ENCODE measurements at regions not wholly inside any gene's neighbourhood (a gene's known extent, or its start where the extent isn't known, plus 50 kb on each side); places are given as distances from the start of the nearest gene placed in this dataset.
"Not testable (repeated sequence)": the region's sequence is repeated elsewhere in the genome, so short reads cannot be mapped to it uniquely, and the experiment has no call there.

DNA sequence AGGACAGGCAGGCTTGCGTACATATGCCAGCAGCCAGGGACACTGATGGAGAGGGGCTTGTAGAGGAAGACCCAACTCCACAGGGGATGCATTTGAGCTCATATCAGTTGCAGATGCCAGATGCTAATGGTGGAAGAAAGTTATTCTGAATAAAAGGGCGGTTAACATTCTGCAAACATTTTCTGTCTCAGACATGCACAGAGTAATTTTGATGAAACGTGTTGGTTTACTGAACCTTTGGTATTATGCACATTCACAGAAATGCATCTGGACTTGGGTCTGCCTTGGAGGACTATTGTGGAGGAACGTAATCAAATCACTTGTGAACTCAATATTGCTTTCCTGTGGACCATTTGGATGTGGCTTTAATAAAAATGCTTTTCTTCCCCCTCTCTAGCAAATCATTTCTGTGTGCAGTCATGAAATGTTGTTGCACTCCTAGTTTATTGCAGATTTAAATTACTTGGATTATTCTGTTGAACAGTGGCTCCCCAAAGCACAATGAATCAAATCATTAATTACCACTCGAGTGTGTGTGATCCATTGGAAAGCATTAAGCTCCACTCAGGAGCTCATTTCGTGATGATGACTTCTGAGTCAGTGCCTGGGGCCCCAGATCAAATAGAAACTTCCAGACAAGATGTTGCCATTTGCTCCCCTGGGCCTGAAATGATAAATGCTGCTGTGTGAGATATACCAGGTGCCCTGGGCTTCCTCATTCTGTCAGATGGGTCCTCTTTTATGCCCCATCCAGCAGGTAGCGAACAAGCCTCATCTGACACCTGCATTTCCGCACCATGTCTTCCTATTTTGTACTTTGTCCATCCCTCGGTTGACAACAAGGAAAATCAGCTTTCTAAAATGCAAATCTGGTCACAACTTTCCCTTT is 697.0 kb upstream of the HS6ST1 start:
- no peaks in the 10 kb centered on the region for H3K27me3 Mint-ChIP-seq (ENCODE audit: low read depth)
- H3K9me3 Mint-ChIP-seq, result no peaks in the 10 kb centered on the region
- no peak for DNase-seq
- CTCF ChIA-PET, result no interaction called here
- H3K27ac Mint-ChIP-seq, result no peak overlapping the region
- H3K36me3 Mint-ChIP-seq (ENCODE audit: low read depth), result no peaks in the 10 kb centered on the region
- intact Hi-C loops (cut with micrococcal nuclease), result no loop called here
- H3K4me1 Mint-ChIP-seq (ENCODE audit: low read depth), result no peaks in the 10 kb centered on the region
- no peak overlapping the region for H3K4me3 Mint-ChIP-seq

DNA sequence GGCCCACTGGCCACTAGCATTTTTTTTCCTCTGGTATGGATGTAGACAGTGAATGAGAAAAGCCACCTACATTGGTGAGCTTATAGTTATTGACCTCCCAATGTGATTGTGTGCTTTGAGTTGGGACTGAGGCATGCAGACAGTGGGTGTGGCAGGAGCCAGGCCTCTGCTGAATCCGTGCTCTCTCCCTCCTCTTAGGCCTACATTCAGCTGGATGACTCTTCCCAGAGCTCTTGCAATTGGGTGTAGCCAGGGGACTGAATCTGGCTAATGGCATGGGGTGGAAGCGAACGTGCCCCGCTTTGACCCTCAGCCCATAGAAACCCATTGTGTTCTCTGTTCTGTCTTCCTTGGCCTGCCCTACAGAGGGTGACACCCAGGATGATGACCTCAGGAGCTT is 698.3 kb upstream of the HS6ST1 start:
- Mint-ChIP-seq H3K27ac (no peak overlapping the region), H3K4me3 (no peak overlapping the region), H3K4me1 (ENCODE audit: low read depth) (no peaks in the 10 kb centered on the region), H3K27me3 (ENCODE audit: low read depth) (no peaks in the 10 kb centered on the region), H3K36me3 (ENCODE audit: low read depth) (no peaks in the 10 kb centered on the region), H3K9me3 (no peaks in the 10 kb centered on the region)
- CTCF ChIA-PET, result no interaction called here
- intact Hi-C loops (cut with micrococcal nuclease), result no loop called here
- no peak for DNase-seq

DNA sequence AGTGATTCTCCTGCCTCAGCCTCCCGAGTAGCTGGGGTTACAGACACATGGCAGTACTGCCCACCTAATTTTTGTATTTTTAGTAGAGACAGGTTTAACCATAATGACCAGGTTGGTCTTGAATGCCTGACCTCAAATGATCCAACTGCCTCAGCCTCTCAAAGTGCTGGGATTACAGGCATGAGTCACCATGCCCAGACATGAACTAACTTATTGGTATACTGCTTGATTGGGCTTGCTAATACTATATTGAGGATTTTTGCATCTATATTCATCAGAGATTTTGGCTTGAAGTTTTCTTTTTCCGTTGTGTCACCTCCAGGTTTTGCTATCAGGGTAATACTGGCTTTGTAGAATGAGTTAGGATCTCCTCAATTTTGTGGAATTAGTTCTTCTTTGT is 706.1 kb upstream of the HS6ST1 start:
- Mint-ChIP-seq H3K4me3 (no peak overlapping the region), H3K36me3 (ENCODE audit: low read depth) (no peaks in the 10 kb centered on the region), H3K9me3 (no peaks in the 10 kb centered on the region), H3K4me1 (ENCODE audit: low read depth) (no peaks in the 10 kb centered on the region), H3K27me3 (ENCODE audit: low read depth) (peaks cover 3% of the 10 kb centered on the region), H3K27ac (no peak overlapping the region)
- intact Hi-C loops (cut with micrococcal nuclease), result no loop called here
- CTCF ChIA-PET, result no interaction called here
- DNase-seq, result no peak

GRCh38 chr2:129035992-129036391 is 717.3 kb upstream of the HS6ST1 start:
- DNase-seq, result no peak
- H3K4me3 Mint-ChIP-seq, result no peak overlapping the region
- H3K9me3 Mint-ChIP-seq, result peaks cover 13% of the 10 kb centered on the region
- intact Hi-C loops (cut with micrococcal nuclease), result no loop called here
- H3K27ac Mint-ChIP-seq, result no peak overlapping the region
- CTCF ChIA-PET, result interaction anchor here (0.6 kb wide), 1 partner anchor 786 kb away, joined by 4 read pairs; no protein-coding TSS in a partner anchor
- no peaks in the 10 kb centered on the region for H3K4me1 Mint-ChIP-seq (ENCODE audit: low read depth)
- no peaks in the 10 kb centered on the region for H3K36me3 Mint-ChIP-seq (ENCODE audit: low read depth)
- H3K27me3 Mint-ChIP-seq (ENCODE audit: low read depth), result no peaks in the 10 kb centered on the region

DNA sequence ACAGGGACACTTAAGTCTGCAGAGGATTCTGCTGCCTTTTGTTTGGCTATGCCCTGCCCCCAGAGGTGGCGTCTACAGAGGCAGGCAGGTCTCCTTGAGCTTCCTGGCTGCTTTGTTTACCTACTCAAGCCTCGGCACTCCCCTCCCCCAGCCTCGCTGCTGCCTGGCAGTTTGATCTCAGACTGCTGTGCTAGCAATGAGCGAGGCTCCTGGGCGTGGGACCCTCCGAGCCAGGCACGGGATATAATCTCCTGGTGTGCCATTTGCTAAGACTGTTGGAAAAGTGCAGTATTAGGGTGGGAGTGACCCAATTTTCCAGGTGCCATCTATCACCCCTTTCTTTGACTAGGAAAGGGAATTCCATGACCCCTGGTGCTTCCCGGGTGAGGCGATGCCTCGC is 725.0 kb upstream of the HS6ST1 start:
- intact Hi-C loops (cut with micrococcal nuclease); H3K9me3 Mint-ChIP-seq; H3K4me3 Mint-ChIP-seq: not testable (repeated sequence)

GRCh38 chr2:129046475-129046874 is 727.8 kb upstream of the HS6ST1 start:
- H3K27ac Mint-ChIP-seq; intact Hi-C loops (cut with micrococcal nuclease); H3K4me1 Mint-ChIP-seq (ENCODE audit: low read depth); H3K27me3 Mint-ChIP-seq (ENCODE audit: low read depth); H3K36me3 Mint-ChIP-seq (ENCODE audit: low read depth); DNase-seq; CTCF ChIA-PET; H3K4me3 Mint-ChIP-seq; H3K9me3 Mint-ChIP-seq: not testable (repeated sequence)

More for the DNA sequence above, 725.0 kb upstream of the HS6ST1 start:
- H3K4me1 Mint-ChIP-seq (ENCODE audit: low read depth); CTCF ChIA-PET; H3K27me3 Mint-ChIP-seq (ENCODE audit: low read depth); H3K27ac Mint-ChIP-seq; DNase-seq; H3K36me3 Mint-ChIP-seq (ENCODE audit: low read depth): not testable (repeated sequence)

GRCh38 chr2:129050101-129050500 is 731.4 kb upstream of the HS6ST1 start:
- Mint-ChIP-seq H3K36me3 (ENCODE audit: low read depth) (no peaks in the 10 kb centered on the region), H3K27ac (no peak overlapping the region), H3K27me3 (ENCODE audit: low read depth) (peaks cover 3% of the 10 kb centered on the region), H3K4me1 (ENCODE audit: low read depth) (no peaks in the 10 kb centered on the region), H3K4me3 (no peak overlapping the region), H3K9me3 (no peaks in the 10 kb centered on the region)
- intact Hi-C loops (cut with micrococcal nuclease), result no loop called here
- CTCF ChIA-PET, result no interaction called here
- no peak for DNase-seq

- intact Hi-C loops (cut with micrococcal nuclease), result no loop called here
- no peaks in the 10 kb centered on the region for H3K27me3 Mint-ChIP-seq (ENCODE audit: low read depth)
- no peak overlapping the region for H3K27ac Mint-ChIP-seq
- CTCF ChIA-PET, result no interaction called here
- no peak overlapping the region for H3K4me3 Mint-ChIP-seq
- H3K9me3 Mint-ChIP-seq, result no peaks in the 10 kb centered on the region
- no peaks in the 10 kb centered on the region for H3K4me1 Mint-ChIP-seq (ENCODE audit: low read depth)
- no peak for DNase-seq
- no peaks in the 10 kb centered on the region for H3K36me3 Mint-ChIP-seq (ENCODE audit: low read depth)
These were observed 736.6 kb upstream of the HS6ST1 start for GRCh38 chr2:129055242-129055641.

GRCh38 chr2:129055824-129056223 is 737.2 kb upstream of the HS6ST1 start:
- CTCF ChIA-PET, result no interaction called here
- H3K27me3 Mint-ChIP-seq (ENCODE audit: low read depth), result no peaks in the 10 kb centered on the region
- no peaks in the 10 kb centered on the region for H3K4me1 Mint-ChIP-seq (ENCODE audit: low read depth)
- H3K4me3 Mint-ChIP-seq, result no peak overlapping the region
- no peak for DNase-seq
- no peaks in the 10 kb centered on the region for H3K36me3 Mint-ChIP-seq (ENCODE audit: low read depth)
- H3K9me3 Mint-ChIP-seq, result no peaks in the 10 kb centered on the region
- H3K27ac Mint-ChIP-seq, result no peak overlapping the region
- intact Hi-C loops (cut with micrococcal nuclease), result no loop called here

- H3K4me1 Mint-ChIP-seq (ENCODE audit: low read depth), result no peaks in the 10 kb centered on the region
- CTCF ChIA-PET, result no interaction called here
- no peaks in the 10 kb centered on the region for H3K27me3 Mint-ChIP-seq (ENCODE audit: low read depth)
- no peaks in the 10 kb centered on the region for H3K36me3 Mint-ChIP-seq (ENCODE audit: low read depth)
- H3K27ac Mint-ChIP-seq, result no peak overlapping the region
- H3K9me3 Mint-ChIP-seq, result no peaks in the 10 kb centered on the region
- no peak for DNase-seq
- intact Hi-C loops (cut with micrococcal nuclease), result no loop called here
- no peak overlapping the region for H3K4me3 Mint-ChIP-seq
These were observed 737.8 kb upstream of the HS6ST1 start for GRCh38 chr2:129056309-129056958.

DNA sequence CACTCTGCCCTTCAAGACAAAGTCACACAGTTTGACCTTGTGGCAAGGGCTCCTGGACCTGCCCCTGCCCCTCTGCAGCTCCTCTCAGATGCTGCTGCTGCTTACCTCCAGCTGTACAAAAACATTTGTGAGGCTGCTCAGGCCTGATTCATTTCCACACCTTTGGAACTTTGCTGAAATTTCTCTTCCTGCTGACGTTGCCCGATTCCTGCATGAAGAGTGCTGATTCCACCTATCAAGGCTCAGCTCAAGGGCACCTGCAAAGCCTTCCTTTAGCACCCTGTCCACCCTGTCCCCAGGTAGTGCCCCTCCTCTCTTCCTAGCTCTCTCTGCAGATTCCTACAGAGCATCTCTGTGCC is 738.3 kb upstream of the HS6ST1 start:
- H3K9me3 Mint-ChIP-seq, result no peaks in the 10 kb centered on the region
- no peak for DNase-seq
- no peaks in the 10 kb centered on the region for H3K4me1 Mint-ChIP-seq (ENCODE audit: low read depth)
- no peak overlapping the region for H3K4me3 Mint-ChIP-seq
- H3K27me3 Mint-ChIP-seq (ENCODE audit: low read depth), result no peaks in the 10 kb centered on the region
- CTCF ChIA-PET, result no interaction called here
- intact Hi-C loops (cut with micrococcal nuclease), result no loop called here
- no peaks in the 10 kb centered on the region for H3K36me3 Mint-ChIP-seq (ENCODE audit: low read depth)
- H3K27ac Mint-ChIP-seq, result no peak overlapping the region

- intact Hi-C loops (cut with micrococcal nuclease), result no loop called here
- Mint-ChIP-seq H3K27me3 (ENCODE audit: low read depth) (no peaks in the 10 kb centered on the region), H3K36me3 (ENCODE audit: low read depth) (no peaks in the 10 kb centered on the region), H3K4me3 (no peak overlapping the region), H3K27ac (no peak overlapping the region), H3K9me3 (no peaks in the 10 kb centered on the region), H3K4me1 (ENCODE audit: low read depth) (no peaks in the 10 kb centered on the region)
- DNase-seq, result no peak
- CTCF ChIA-PET, result no interaction called here
These were observed 740.3 kb upstream of the HS6ST1 start for GRCh38 chr2:129058981-129059380.

DNA sequence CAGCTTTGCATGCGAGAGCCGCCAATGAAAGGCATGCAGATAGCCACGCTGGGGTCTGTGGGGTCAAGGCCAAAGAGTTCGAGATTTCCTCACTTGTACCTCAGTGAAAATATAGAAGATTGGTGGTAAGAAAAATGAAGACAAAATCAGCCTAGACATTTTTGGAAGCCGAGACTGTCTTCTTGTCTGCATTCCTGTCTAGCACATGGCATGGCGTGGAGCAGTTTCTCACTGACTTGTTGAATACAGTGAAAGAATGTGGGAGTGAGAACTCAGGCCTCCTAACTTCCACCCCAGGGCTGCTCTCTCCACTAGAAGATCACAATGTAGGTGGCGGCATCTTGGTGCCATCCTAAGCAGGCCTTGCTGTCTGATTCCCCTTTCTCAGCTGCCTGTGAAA is 740.8 kb upstream of the HS6ST1 start:
- H3K27ac Mint-ChIP-seq, result no peak overlapping the region
- no peaks in the 10 kb centered on the region for H3K36me3 Mint-ChIP-seq (ENCODE audit: low read depth)
- intact Hi-C loops (cut with micrococcal nuclease), result no loop called here
- CTCF ChIA-PET, result no interaction called here
- no peak for DNase-seq
- no peaks in the 10 kb centered on the region for H3K9me3 Mint-ChIP-seq
- no peak overlapping the region for H3K4me3 Mint-ChIP-seq
- no peaks in the 10 kb centered on the region for H3K27me3 Mint-ChIP-seq (ENCODE audit: low read depth)
- no peaks in the 10 kb centered on the region for H3K4me1 Mint-ChIP-seq (ENCODE audit: low read depth)

Data from activated naive CD4-positive, alpha-beta T cell treated with anti-CD3 and anti-CD28 coated beads for 36 hours (primary cell).